Fibroblast of villous mesenchyme (primary cell): ENCODE measurements at regions not wholly inside any gene's neighbourhood (a gene's known extent, or its start where the extent isn't known, plus 50 kb on each side); places are given as distances from the start of the nearest gene placed in this dataset.
"Not testable (repeated sequence)": the region's sequence is repeated elsewhere in the genome, so short reads cannot be mapped to it uniquely, and the experiment has no call there.

Source experiments
- DNase-seq: peaks from one replicate; pipeline ENCODE4 v3.0.0-alpha.2; 2010; ENCODE audit warnings: low read depth
- H3K4me3 ChIP-seq: 2 replicates; pipeline ENCODE4 v1.5.1; 2011; ENCODE audit warnings: low read depth, mild to moderate bottlenecking, low read length
- CTCF ChIP-seq: IDR thresholded peaks from 2 replicates; pipeline ENCODE4 v1.5.1; 2012; ENCODE audit warnings: low read depth, mild to moderate bottlenecking, low read length; ENCODE audit not compliant: insufficient read depth

DNA sequence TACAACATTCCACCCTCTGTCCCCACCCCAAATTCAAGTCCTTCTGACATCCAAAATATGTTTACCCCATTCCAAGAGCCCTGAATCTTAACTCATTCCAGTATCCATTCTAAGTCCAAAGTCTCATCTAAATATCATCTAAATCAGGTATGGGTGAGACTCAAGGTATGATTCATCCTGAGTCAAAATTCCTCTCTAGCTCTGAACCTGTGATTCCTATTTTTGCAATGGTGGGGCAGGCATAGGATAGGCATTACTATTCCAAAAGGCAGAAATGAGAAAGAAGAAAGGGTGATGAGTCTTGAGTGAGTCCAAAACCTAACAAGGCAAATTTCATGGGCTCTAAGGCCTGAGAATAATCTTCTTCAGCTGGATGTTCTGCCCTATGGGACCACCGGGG, 140.3 kb upstream of the FAR2 start:
- TF ChIP-seq CTCF: no peak
- H3K4me3 ChIP-seq: no peak overlapping the region
- DNase-seq: no peak

DNA sequence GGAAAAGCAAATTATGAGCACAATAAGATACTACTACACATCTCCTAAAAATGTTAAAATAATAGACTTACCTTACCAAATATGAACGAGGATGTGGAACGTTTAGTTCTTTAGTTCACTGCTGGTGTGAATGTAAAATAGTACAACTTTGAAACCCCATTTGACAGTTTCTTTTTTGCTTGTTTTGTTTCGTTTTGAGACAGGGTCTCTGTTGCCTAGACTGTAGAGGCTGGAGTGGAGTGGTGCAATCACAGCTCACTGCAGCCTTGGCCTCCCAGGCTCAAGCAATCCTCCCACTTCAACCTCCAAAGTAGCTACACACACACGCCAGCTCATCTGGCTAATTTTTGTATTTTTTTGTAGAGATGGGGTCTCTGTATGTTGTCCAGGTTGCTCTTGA, 136.4 kb upstream of the FAR2 start:
- no peak overlapping the region for H3K4me3 ChIP-seq
- no peak for DNase-seq
- no peak for TF ChIP-seq CTCF

DNA sequence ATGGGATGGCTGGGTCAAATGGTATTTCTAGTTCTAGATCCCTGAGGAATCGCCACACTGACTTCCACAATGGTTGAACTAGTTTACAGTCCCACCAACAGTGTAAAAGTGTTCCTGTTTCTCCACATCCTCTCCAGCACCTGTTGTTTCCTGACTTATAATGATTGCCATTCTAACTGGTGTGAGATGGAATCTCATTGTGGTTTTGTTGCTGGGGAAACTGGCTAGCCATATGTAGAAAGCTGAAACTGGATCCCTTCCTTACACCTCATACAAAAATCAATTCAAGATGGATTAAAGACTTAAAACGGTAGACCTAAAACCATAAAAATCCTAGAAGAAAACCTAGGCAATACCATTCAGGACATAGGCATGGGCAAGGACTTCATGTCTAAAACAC, 131.5 kb upstream of the FAR2 start:
- not testable (repeated sequence) for DNase-seq, H3K4me3 ChIP-seq

GRCh38 chr12:29023436-29024076, 125.5 kb upstream of the FAR2 start:
- no peak for DNase-seq
- no peak overlapping the region for H3K4me3 ChIP-seq
- no peak for TF ChIP-seq CTCF

GRCh38 chr12:29024117-29024516, 125.0 kb upstream of the FAR2 start:
- peak; percentile 25 for TF ChIP-seq CTCF
- H3K4me3 ChIP-seq: no peak overlapping the region
- DNase-seq: peak; percentile 58

DNA sequence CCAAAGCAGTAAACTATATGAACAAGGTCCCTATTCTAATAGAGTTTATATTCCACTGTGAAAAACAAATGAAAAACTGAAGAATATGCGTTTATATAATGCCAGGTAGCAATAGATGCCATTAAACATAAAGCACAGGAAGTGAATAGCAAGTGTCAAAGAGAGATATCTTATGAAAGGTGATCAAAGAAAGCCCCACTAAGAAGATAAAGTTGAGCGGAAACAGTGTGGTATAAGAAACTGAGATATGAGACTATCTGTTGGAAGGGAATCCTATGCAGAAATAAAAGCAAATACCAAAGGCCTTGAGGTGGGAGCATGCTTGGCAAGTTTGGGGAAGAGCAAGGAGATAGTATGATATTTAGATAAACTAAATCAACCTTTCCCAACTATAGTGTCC, 123.1 kb upstream of the FAR2 start:
- DNase-seq: no peak
- no peak for TF ChIP-seq CTCF
- H3K4me3 ChIP-seq: no peak overlapping the region

DNA sequence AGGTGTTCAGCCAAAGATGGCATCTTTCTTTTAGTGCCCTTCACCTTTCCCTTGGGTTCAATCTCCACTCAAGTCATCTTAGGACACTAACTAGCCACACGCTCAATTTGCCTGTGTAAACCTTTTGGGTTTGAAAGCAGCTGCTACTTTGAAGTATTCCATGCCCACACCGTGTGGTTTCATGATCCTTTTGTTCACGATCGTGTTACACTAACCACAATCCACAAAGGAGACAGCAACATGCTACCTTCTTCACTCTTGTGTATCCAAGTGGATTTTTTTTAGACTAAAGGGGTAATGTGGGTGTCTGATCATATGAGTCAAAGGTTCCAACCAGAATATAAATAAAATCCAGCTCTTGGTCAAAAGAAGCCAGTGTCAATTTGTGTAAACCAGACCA, 122.7 kb upstream of the FAR2 start:
- no peak overlapping the region for H3K4me3 ChIP-seq
- no peak for TF ChIP-seq CTCF
- no peak for DNase-seq

DNA sequence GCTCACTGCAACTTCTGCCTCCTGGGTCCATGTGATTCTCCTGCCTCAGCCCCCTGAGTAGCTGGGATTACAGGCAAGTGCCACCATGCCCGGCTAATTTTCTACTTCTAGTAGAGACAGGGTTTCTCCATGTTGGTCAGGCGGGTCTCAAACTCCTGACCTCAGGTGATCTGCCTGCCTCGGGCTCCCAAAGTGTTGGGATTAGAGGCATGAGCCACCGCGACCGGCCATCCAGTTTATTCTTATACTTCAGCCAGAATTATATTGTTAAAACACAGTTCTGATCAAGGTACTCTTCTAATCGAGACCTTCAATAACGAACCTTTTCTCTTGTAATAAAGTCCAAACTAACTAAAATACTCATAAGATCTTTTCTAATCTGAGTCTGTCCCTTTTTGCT, 119.6 kb upstream of the FAR2 start:
- DNase-seq, H3K4me3 ChIP-seq: not testable (repeated sequence)
